ENCODE measurements at regions not wholly inside any gene's neighbourhood (a gene's known extent, or its start where the extent isn't known, plus 50 kb on each side); places are given as distances from the start of the nearest gene placed in this dataset.
"Not testable (repeated sequence)": the region's sequence is repeated elsewhere in the genome, so short reads cannot be mapped to it uniquely, and the experiment has no call there.

DNA sequence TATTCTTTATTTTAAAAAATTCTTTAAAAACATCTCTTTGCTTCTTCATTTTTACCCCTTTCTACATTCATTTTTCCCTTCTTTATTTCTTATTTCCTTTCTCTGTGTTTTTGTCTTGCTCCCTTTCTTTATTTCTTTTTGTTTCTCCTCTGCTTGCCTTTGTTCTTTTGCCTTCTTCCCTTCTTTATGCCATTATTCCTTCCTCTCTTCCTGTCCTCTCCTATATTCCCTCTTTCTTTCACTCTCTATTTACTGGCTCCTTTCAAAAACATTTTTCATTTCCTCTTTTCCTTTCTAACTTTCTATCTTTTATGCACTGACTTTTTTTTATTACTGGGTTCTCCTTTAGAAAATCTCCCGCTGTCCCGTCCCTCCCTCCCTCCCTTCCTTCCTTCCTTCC lies 102.2 kb downstream of the RBMX2 start:
- no peaks in the 10 kb centered on the region for H3K27me3 ChIP-seq (ENCODE audit: insufficient read depth, low read length)
- H3K27ac ChIP-seq (ENCODE audit: low read depth, low read length), result no peak overlapping the region
- no peak overlapping the region for H3K14ac ChIP-seq (ENCODE audit: low read length)
- no peaks in the 10 kb centered on the region for H3K4me1 ChIP-seq (ENCODE audit: control insufficient read depth in 1 of 2, insufficient read depth in 2 of 2, low read length in 2 of 2)
- H4K91ac ChIP-seq (ENCODE audit: low read depth, low read length), result no peak overlapping the region
- no peaks in the 10 kb centered on the region for H3K36me3 ChIP-seq (ENCODE audit: control insufficient read depth in 1 of 2, insufficient read depth in 2 of 2, low read length in 2 of 2)
- no peak overlapping the region for H2BK12ac ChIP-seq (ENCODE audit: low read length)
- H3K4me2 ChIP-seq (ENCODE audit: low read length), result no peak overlapping the region
- H3K79me1 ChIP-seq (ENCODE audit: low read length), result no peaks in the 10 kb centered on the region
- H3K9ac ChIP-seq (ENCODE audit: low read length), result no peak overlapping the region
- no peak overlapping the region for H4K12ac ChIP-seq (ENCODE audit: low read depth, low read length)
- no peak overlapping the region for H3K4me3 ChIP-seq (ENCODE audit: low read depth, low read length)
- no peak overlapping the region for H2AK5ac ChIP-seq (ENCODE audit: low read length)
- no peaks in the 10 kb centered on the region for H3K9me3 ChIP-seq (ENCODE audit: insufficient read depth, low read depth, low read length)
- no peak overlapping the region for H2AFZ ChIP-seq (ENCODE audit: insufficient read depth, low read length, poor library complexity)
- WGBS (ENCODE audit: extremely low coverage, insufficient coverage, insufficient read length), result no CpG with 5 or more reads among the region's 2 CpGs
- no peak overlapping the region for H3K4ac ChIP-seq (ENCODE audit: low read depth, low read length)
- no peak overlapping the region for H4K8ac ChIP-seq (ENCODE audit: low read depth, low read length)
- no peaks in the 10 kb centered on the region for H3K79me2 ChIP-seq (ENCODE audit: control insufficient read depth, insufficient read depth, low read length, poor library complexity)
- H3K18ac ChIP-seq (ENCODE audit: low read length), result no peak overlapping the region
- no peak overlapping the region for H3K23ac ChIP-seq (ENCODE audit: low read length)
- H2BK120ac ChIP-seq (ENCODE audit: insufficient read depth, low read length, poor library complexity), result no peak overlapping the region
- H2BK5ac ChIP-seq (ENCODE audit: low read depth, low read length, poor library complexity), result no peak overlapping the region
- DNase-seq, result no peak

DNA sequence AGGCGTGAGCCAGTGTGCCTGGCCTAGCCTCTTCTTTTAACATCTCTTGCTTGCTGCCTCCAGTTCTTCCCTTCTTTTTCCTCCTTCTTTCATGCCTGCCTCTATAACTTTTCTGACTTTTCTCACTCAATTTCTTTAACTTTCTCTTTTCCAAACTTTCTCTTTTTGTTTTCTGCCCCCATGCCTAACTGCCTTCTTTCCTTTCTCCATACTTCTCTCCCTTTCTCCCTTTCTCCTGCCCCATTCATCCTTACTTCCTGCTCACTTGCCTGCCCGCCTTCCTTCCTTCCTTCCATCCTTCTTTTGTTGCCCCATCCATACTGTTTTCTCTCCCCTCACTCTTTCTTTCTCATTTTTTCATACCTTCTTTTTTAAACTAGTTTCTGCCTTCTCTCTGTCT lies 105.2 kb downstream of the RBMX2 start:
- no peak overlapping the region for H3K9ac ChIP-seq (ENCODE audit: low read length)
- no peak overlapping the region for H4K8ac ChIP-seq (ENCODE audit: low read depth, low read length)
- no peak overlapping the region for H3K4ac ChIP-seq (ENCODE audit: low read depth, low read length)
- no peak overlapping the region for H2AK5ac ChIP-seq (ENCODE audit: low read length)
- H2BK12ac ChIP-seq (ENCODE audit: low read length), result no peak overlapping the region
- H2AFZ ChIP-seq (ENCODE audit: insufficient read depth, low read length, poor library complexity), result no peak overlapping the region
- no peaks in the 10 kb centered on the region for H3K36me3 ChIP-seq (ENCODE audit: control insufficient read depth in 1 of 2, insufficient read depth in 2 of 2, low read length in 2 of 2)
- H3K9me3 ChIP-seq (ENCODE audit: insufficient read depth, low read depth, low read length), result no peaks in the 10 kb centered on the region
- H3K23ac ChIP-seq (ENCODE audit: low read length), result no peak overlapping the region
- H3K27ac ChIP-seq (ENCODE audit: low read depth, low read length), result no peak overlapping the region
- no peak overlapping the region for H4K12ac ChIP-seq (ENCODE audit: low read depth, low read length)
- no peak overlapping the region for H2BK120ac ChIP-seq (ENCODE audit: insufficient read depth, low read length, poor library complexity)
- no peak overlapping the region for H3K14ac ChIP-seq (ENCODE audit: low read length)
- H3K4me1 ChIP-seq (ENCODE audit: control insufficient read depth in 1 of 2, insufficient read depth in 2 of 2, low read length in 2 of 2), result no peaks in the 10 kb centered on the region
- no peaks in the 10 kb centered on the region for H3K79me2 ChIP-seq (ENCODE audit: control insufficient read depth, insufficient read depth, low read length, poor library complexity)
- no CpG with 5 or more reads among the region's 2 CpGs for WGBS (ENCODE audit: extremely low coverage, insufficient coverage, insufficient read length)
- DNase-seq, result no peak
- no peak overlapping the region for H3K4me3 ChIP-seq (ENCODE audit: low read depth, low read length)
- H3K27me3 ChIP-seq (ENCODE audit: insufficient read depth, low read length), result no peaks in the 10 kb centered on the region
- no peak overlapping the region for H3K18ac ChIP-seq (ENCODE audit: low read length)
- H2BK5ac ChIP-seq (ENCODE audit: low read depth, low read length, poor library complexity), result no peak overlapping the region
- H4K91ac ChIP-seq (ENCODE audit: low read depth, low read length), result no peak overlapping the region
- no peak overlapping the region for H3K4me2 ChIP-seq (ENCODE audit: low read length)
- H3K79me1 ChIP-seq (ENCODE audit: low read length), result no peaks in the 10 kb centered on the region

DNA sequence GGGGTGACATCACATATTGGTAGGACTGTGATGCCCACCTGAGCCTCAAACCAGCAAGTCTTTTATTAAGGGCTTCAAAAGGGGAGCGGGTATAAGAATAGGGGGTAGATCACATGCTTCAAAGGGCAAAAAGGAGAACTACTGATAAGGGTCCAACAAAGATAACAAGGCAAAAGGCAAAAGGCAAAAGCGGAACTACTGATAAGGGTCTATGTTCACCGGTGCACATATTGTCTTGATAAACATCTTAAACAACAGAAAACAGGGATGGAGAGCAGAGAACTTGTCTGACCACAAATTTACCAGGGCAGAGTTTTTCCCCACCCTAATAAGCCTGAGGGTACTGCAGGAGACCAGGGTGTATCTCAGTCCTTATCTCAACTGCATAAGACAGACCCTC lies 110.7 kb downstream of the RBMX2 start:
- not testable (repeated sequence) for H3K9me3 ChIP-seq (ENCODE audit: insufficient read depth, low read depth, low read length); H3K14ac ChIP-seq (ENCODE audit: low read length); H2AK5ac ChIP-seq (ENCODE audit: low read length); H3K23ac ChIP-seq (ENCODE audit: low read length); H3K4me3 ChIP-seq (ENCODE audit: low read depth, low read length); H3K79me1 ChIP-seq (ENCODE audit: low read length); H3K27me3 ChIP-seq (ENCODE audit: insufficient read depth, low read length); H3K79me2 ChIP-seq (ENCODE audit: control insufficient read depth, insufficient read depth, low read length, poor library complexity); H4K91ac ChIP-seq (ENCODE audit: low read depth, low read length); H2AFZ ChIP-seq (ENCODE audit: insufficient read depth, low read length, poor library complexity); H3K4ac ChIP-seq (ENCODE audit: low read depth, low read length); H3K36me3 ChIP-seq (ENCODE audit: control insufficient read depth in 1 of 2, insufficient read depth in 2 of 2, low read length in 2 of 2); H2BK120ac ChIP-seq (ENCODE audit: insufficient read depth, low read length, poor library complexity); H2BK12ac ChIP-seq (ENCODE audit: low read length); DNase-seq; H4K12ac ChIP-seq (ENCODE audit: low read depth, low read length); H4K8ac ChIP-seq (ENCODE audit: low read depth, low read length); H3K27ac ChIP-seq (ENCODE audit: low read depth, low read length); H3K4me2 ChIP-seq (ENCODE audit: low read length); H3K4me1 ChIP-seq (ENCODE audit: control insufficient read depth in 1 of 2, insufficient read depth in 2 of 2, low read length in 2 of 2); H2BK5ac ChIP-seq (ENCODE audit: low read depth, low read length, poor library complexity); H3K9ac ChIP-seq (ENCODE audit: low read length); H3K18ac ChIP-seq (ENCODE audit: low read length)
- no CpG with 5 or more reads among the region's 3 CpGs for WGBS (ENCODE audit: extremely low coverage, insufficient coverage, insufficient read length)

DNA sequence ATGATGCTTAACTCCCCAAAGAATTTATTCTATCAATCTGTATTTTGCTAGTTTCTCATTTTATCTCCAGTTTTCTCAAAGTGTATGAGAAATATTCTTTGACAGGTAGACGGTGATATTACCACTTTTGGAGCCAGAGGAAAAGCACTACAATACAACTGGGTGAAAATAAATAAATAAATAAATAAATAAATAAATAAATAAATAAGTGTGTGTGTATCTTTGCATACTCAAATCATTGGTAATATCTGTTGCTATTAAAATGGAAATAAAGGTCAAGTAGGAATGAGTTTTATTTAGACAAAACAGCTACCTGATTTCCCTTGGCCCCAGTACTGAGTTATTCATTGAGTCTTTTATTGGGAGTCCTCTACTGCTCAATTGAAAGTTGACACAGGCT lies 114.3 kb downstream of the RBMX2 start:
- no peaks in the 10 kb centered on the region for H3K79me2 ChIP-seq (ENCODE audit: control insufficient read depth, insufficient read depth, low read length, poor library complexity)
- no peak overlapping the region for H3K4me3 ChIP-seq (ENCODE audit: low read depth, low read length)
- H2BK5ac ChIP-seq (ENCODE audit: low read depth, low read length, poor library complexity), result no peak overlapping the region
- no peaks in the 10 kb centered on the region for H3K79me1 ChIP-seq (ENCODE audit: low read length)
- no CpG with 5 or more reads among the region's 1 CpG for WGBS (ENCODE audit: extremely low coverage, insufficient coverage, insufficient read length)
- no peak overlapping the region for H4K12ac ChIP-seq (ENCODE audit: low read depth, low read length)
- H3K23ac ChIP-seq (ENCODE audit: low read length), result no peak overlapping the region
- no peak overlapping the region for H3K4ac ChIP-seq (ENCODE audit: low read depth, low read length)
- no peak overlapping the region for H2AFZ ChIP-seq (ENCODE audit: insufficient read depth, low read length, poor library complexity)
- no peak overlapping the region for H3K4me2 ChIP-seq (ENCODE audit: low read length)
- H3K9me3 ChIP-seq (ENCODE audit: insufficient read depth, low read depth, low read length), result no peaks in the 10 kb centered on the region
- no peak overlapping the region for H4K91ac ChIP-seq (ENCODE audit: low read depth, low read length)
- no peak overlapping the region for H2BK120ac ChIP-seq (ENCODE audit: insufficient read depth, low read length, poor library complexity)
- DNase-seq, result no peak
- H4K8ac ChIP-seq (ENCODE audit: low read depth, low read length), result no peak overlapping the region
- H3K4me1 ChIP-seq (ENCODE audit: control insufficient read depth in 1 of 2, insufficient read depth in 2 of 2, low read length in 2 of 2), result no peaks in the 10 kb centered on the region
- no peaks in the 10 kb centered on the region for H3K36me3 ChIP-seq (ENCODE audit: control insufficient read depth in 1 of 2, insufficient read depth in 2 of 2, low read length in 2 of 2)
- no peak overlapping the region for H3K9ac ChIP-seq (ENCODE audit: low read length)
- H3K27me3 ChIP-seq (ENCODE audit: insufficient read depth, low read length), result no peaks in the 10 kb centered on the region
- no peak overlapping the region for H2AK5ac ChIP-seq (ENCODE audit: low read length)
- no peak overlapping the region for H3K18ac ChIP-seq (ENCODE audit: low read length)
- H3K27ac ChIP-seq (ENCODE audit: low read depth, low read length), result no peak overlapping the region
- no peak overlapping the region for H3K14ac ChIP-seq (ENCODE audit: low read length)
- H2BK12ac ChIP-seq (ENCODE audit: low read length), result no peak overlapping the region

Measured in trophoblast cell (in vitro differentiated cells and primary cell).